ENCODE measurements at regions not wholly inside any gene's neighbourhood (a gene's known extent, or its start where the extent isn't known, plus 50 kb on each side); places are given as distances from the start of the nearest gene placed in this dataset.

DNA sequence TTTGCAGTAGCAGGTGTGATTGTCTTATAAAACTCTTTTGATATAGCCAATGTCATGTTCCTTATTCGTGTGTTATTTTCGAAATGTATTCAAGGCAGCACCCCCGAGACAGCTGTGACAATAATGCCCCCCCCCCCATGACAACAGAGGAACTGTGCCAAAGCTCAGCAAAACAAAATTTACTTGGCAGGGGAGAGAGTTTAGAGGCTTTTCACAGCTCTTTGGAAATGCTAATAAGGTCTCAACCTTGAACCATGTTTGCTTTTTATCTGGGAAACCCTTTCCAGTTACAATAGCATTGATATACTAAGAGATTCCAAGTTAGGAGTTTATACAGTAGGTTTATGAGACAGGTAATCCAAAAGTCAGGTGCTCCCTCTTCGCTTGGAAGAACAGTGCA is 56.4 kb upstream of the USP44 start:
- Mint-ChIP-seq H3K36me3 (peaks cover 3% of the 10 kb centered on the region), H3K9me3 (no peaks in the 10 kb centered on the region)

DNA sequence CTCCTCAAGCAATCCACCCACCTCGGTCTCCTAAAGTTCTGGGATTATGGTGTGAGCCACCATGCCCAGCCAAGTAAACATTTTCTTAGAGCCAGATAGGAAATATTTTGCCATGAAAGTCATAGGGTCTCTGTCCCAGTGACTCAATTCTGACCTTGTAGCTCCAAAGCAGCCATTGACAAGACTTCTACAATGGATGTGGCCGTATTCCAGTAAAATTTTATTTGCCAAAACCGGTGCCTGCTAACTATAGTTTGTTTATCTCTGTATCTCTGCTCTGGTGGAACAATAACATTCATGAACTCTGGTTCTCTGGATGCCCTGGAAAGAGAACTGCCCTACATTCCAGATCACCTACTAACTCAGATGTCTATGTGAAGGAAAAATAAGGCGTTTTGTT is 54.6 kb upstream of the USP44 start:
- peaks cover 10% of the 10 kb centered on the region for H3K27me3 Mint-ChIP-seq
- no peak overlapping the region for H3K27ac Mint-ChIP-seq
- peaks cover 3% of the 10 kb centered on the region for H3K36me3 Mint-ChIP-seq
- no peaks in the 10 kb centered on the region for H3K9me3 Mint-ChIP-seq
- H3K4me1 Mint-ChIP-seq = peaks cover 0 to 1% (median 0%) of the 10 kb centered on the region in 3 donors
- H3K4me3 Mint-ChIP-seq = no peak overlapping the region

More for the DNA sequence above, 56.4 kb upstream of the USP44 start:
- Mint-ChIP-seq H3K4me1 (peaks cover 0 to 1% (median 0%) of the 10 kb centered on the region in 3 donors), H3K27me3 (peaks cover 10% of the 10 kb centered on the region), H3K27ac (no peak overlapping the region), H3K4me3 (no peak overlapping the region)

- Mint-ChIP-seq H3K9me3 (no peaks in the 10 kb centered on the region), H3K27me3 (peaks cover 10% of the 10 kb centered on the region), H3K27ac (peak overlapping the region in 1 of 3 donors; percentile 14), H3K4me3 (no peak overlapping the region), H3K4me1 (peaks cover 0 to 1% (median 0%) of the 10 kb centered on the region in 3 donors), H3K36me3 (peaks cover 3% of the 10 kb centered on the region)
These were observed 53.8 kb upstream of the USP44 start for GRCh38 chr12:95605087-95605486.

DNA sequence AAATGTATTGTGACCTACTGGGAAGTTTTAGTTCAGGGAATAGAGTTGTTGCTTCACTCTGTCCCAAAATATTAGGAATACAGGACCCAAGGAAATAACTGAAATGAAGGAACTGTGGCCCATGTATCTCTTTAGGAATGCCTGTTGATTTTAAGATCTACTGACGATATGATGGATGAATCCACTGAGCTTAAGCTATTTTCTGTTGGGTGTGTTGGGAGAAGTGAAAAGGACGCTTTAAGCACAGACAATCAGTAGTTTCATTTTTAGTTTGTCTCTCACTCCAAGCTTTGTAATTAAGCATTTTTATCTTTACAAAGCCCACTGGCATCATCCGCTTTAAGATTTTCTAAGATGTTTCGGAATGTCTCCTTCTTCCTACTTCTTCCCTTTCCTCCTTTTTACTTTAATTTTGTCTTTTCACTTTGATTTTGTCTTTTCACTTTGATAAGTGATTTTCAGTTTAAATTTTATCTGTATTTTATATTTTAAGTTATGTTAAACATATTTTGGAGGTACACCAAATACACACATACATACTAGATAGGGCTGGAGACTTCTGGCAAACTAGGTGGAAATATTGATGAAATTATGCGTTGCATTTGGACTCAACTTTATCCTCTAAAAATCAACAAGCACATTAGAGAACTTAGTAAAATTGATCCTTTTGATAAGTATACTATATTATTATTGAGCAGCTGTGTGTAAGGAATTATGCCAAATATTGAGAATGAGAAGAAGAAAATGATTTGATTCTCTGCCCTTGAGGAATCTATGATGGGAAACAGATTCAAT is 52.3 kb upstream of the USP44 start:
- H3K36me3 Mint-ChIP-seq = peaks cover 3% of the 10 kb centered on the region
- no peaks in the 10 kb centered on the region for H3K9me3 Mint-ChIP-seq
- peaks cover 10% of the 10 kb centered on the region for H3K27me3 Mint-ChIP-seq
- no peak overlapping the region for H3K4me3 Mint-ChIP-seq
- H3K4me1 Mint-ChIP-seq = peaks cover 0 to 1% (median 0%) of the 10 kb centered on the region in 3 donors
- no peak overlapping the region for H3K27ac Mint-ChIP-seq

GRCh38 chr12:95601091-95601961 is 50.0 kb upstream of the USP44 start:
- no peak overlapping the region for H3K4me3 Mint-ChIP-seq

More at GRCh38 chr12:95601091-95601961, 50.0 kb upstream of the USP44 start:
- H3K36me3 Mint-ChIP-seq = peaks cover 1% of the 10 kb centered on the region
- no peak overlapping the region for H3K27ac Mint-ChIP-seq
- H3K9me3 Mint-ChIP-seq = no peaks in the 10 kb centered on the region
- peaks cover 0 to 1% (median 0%) of the 10 kb centered on the region in 3 donors for H3K4me1 Mint-ChIP-seq
- peaks cover 8% of the 10 kb centered on the region for H3K27me3 Mint-ChIP-seq
